WTC11 (cell line): ENCODE measurements at regions not wholly inside any gene's neighbourhood (a gene's known extent, or its start where the extent isn't known, plus 50 kb on each side); places are given as distances from the start of the nearest gene placed in this dataset.
"Not testable (repeated sequence)": the region's sequence is repeated elsewhere in the genome, so short reads cannot be mapped to it uniquely, and the experiment has no call there.

Source experiments
- ATAC-seq: fragments of 200-7000 bp; cut with Tn5 transposase; 2 replicates; pipeline ENCODE4 v1.10.0; 2021; ENCODE audit warnings: mild to moderate bottlenecking, moderate library complexity
- CTCF ChIA-PET: fragments of 300-600 bp; sonication (Branson Sonifier 250); formaldehyde crosslinking; loops from one replicate; lab custom pipeline; 2021; ENCODE audit warnings: antibody characterized with exemption; lab: Charles Lee
- POLR2A ChIA-PET: fragments of 350-600 bp; sonication (Branson Sonifier 250); formaldehyde crosslinking; loops from one replicate; lab custom pipeline; 2021; ENCODE audit warnings: antibody characterized with exemption; lab: Charles Lee
- DNase-seq: peaks from one replicate; pipeline ENCODE4 v3.0.0; 2021; ENCODE audit warnings: low spot score
- H3K27ac Mint-ChIP-seq: 2 replicates; pipeline ENCODE4 v1.8.0; 2021; ENCODE audit warnings: mixed read lengths
- H3K27me3 Mint-ChIP-seq: 2 replicates; pipeline ENCODE4 v1.8.0; 2021; ENCODE audit warnings: low read depth, mild to moderate bottlenecking, moderate library complexity, mixed read lengths
- H3K36me3 Mint-ChIP-seq: 2 replicates; pipeline ENCODE4 v1.8.0; 2021; ENCODE audit warnings: mixed read lengths
- H3K4me1 Mint-ChIP-seq: 2 replicates; pipeline ENCODE4 v1.8.0; 2022; ENCODE audit warnings: mixed read lengths
- H3K4me3 Mint-ChIP-seq: 2 replicates; pipeline ENCODE4 v1.8.0; 2021; ENCODE audit warnings: mild to moderate bottlenecking, moderate library complexity, mixed read lengths
- H3K9me3 Mint-ChIP-seq: 2 replicates; pipeline ENCODE4 v1.8.0; 2021; ENCODE audit warnings: mixed read lengths
- CDX4 ChIP-seq: fragments of 250-450 bp; sonication (Bioruptor Pico); IDR thresholded peaks from 2 replicates; pipeline ENCODE4 v1.9.0; 2021; ENCODE audit warnings: moderate library complexity, mild to moderate bottlenecking, inconsistent platforms, borderline replicate concordance
- CREB1 ChIP-seq: sonication (generic); formaldehyde crosslinking; IDR thresholded peaks from 2 replicates; pipeline ENCODE4 v1.8.0; 2023; ENCODE audit warnings: mild to moderate bottlenecking, missing genetic modification reagents
- CTCF ChIP-seq: fragments of 200-600 bp; IDR thresholded peaks from 2 replicates; pipeline ENCODE4 v1.8.0; 2022; ENCODE audit warnings: antibody characterized with exemption
- ELF4 ChIP-seq: sonication (generic); formaldehyde crosslinking; IDR thresholded peaks from 2 replicates; pipeline ENCODE4 v1.8.1; 2022; ENCODE audit warnings: low read depth, mild to moderate bottlenecking, moderate library complexity, missing genetic modification reagents
- FOXJ3 ChIP-seq: sonication (generic); formaldehyde crosslinking; IDR thresholded peaks from 2 replicates; pipeline ENCODE4 v1.9.0; 2021; ENCODE audit warnings: missing genetic modification reagents, mild to moderate bottlenecking, borderline replicate concordance
- GTF2I ChIP-seq: fragments of 250-450 bp; sonication (Bioruptor Pico); conservative IDR thresholded peaks from 2 replicates; pipeline ENCODE4 v1.4.0; 2021; ENCODE audit warnings: mild to moderate bottlenecking
- IRF1 ChIP-seq: sonication (generic); formaldehyde crosslinking; IDR thresholded peaks from 2 replicates; pipeline ENCODE4 v1.8.0; 2023; ENCODE audit warnings: missing genetic modification reagents
- IRF2 ChIP-seq: sonication (generic); formaldehyde crosslinking; IDR thresholded peaks from 2 replicates; pipeline ENCODE4 v1.8.0; 2022; ENCODE audit warnings: low read depth, missing genetic modification reagents, borderline replicate concordance
- JAZF1 ChIP-seq: fragments of 250-450 bp; sonication (Bioruptor Pico); IDR thresholded peaks from 2 replicates; pipeline ENCODE4 v1.9.0; 2021; ENCODE audit warnings: moderate library complexity, mild to moderate bottlenecking, inconsistent platforms
- KAT7 ChIP-seq: sonication (generic); formaldehyde crosslinking; IDR thresholded peaks from 2 replicates; pipeline ENCODE4 v1.8.1; 2023; ENCODE audit warnings: missing genetic modification reagents, mild to moderate bottlenecking, borderline replicate concordance
- NR1H2 ChIP-seq: sonication (generic); formaldehyde crosslinking; IDR thresholded peaks from 2 replicates; pipeline ENCODE4 v1.9.0; 2021; ENCODE audit warnings: mild to moderate bottlenecking, moderate library complexity, missing genetic modification reagents
- RORB ChIP-seq: fragments of 250-450 bp; sonication (Bioruptor Pico); IDR thresholded peaks from 2 replicates; pipeline ENCODE4 v1.9.0; 2021; ENCODE audit warnings: mild to moderate bottlenecking
- ZMAT4 ChIP-seq: fragments of 250-450 bp; sonication (Bioruptor Pico); IDR thresholded peaks from 2 replicates; pipeline ENCODE4 v1.9.0; 2021; ENCODE audit warnings: mild to moderate bottlenecking
- TF ChIP-seq, protein P1 (sequence below): sonication (generic); formaldehyde crosslinking; IDR thresholded peaks from 2 replicates; pipeline ENCODE4 v1.8.0; 2022; ENCODE audit warnings: mild to moderate bottlenecking, missing genetic modification reagents
- TF ChIP-seq, protein P2 (sequence below): sonication (generic); formaldehyde crosslinking; IDR thresholded peaks from 2 replicates; pipeline ENCODE4 v1.8.1; 2022; ENCODE audit warnings: low read depth, missing genetic modification reagents, borderline replicate concordance

- TF ChIP-seq RORB (CRISPR knock-in tag) (no peak), CDX4 (CRISPR knock-in tag) (no peak)
Observed at GRCh38 chr6:140341272-140341671, 966.8 kb upstream of the CITED2 start (continued).

- H3K36me3 Mint-ChIP-seq, result peaks cover 28% of the 10 kb centered on the region
- ATAC-seq, result no peak
- H3K27me3 Mint-ChIP-seq, result no peaks in the 10 kb centered on the region; the same call in 1 of the 2 replicates
- DNase-seq, result no peak
- ChIA-PET POLR2A (no interaction called here), CTCF (no interaction called here)
- H3K9me3 Mint-ChIP-seq, result peaks cover 54% of the 10 kb centered on the region
- 0 out of 2 replicates have a peak, but pooled peaks cover 3% of the 10 kb centered on the region for H3K4me1 Mint-ChIP-seq
- no peak overlapping the region for H3K4me3 Mint-ChIP-seq
- no peak overlapping the region for H3K27ac Mint-ChIP-seq
- TF ChIP-seq CREB1 (CRISPR knock-in tag), result no peak
- no peak for TF ChIP-seq CTCF
- no peak for TF ChIP-seq IRF1 (CRISPR knock-in tag)
- TF ChIP-seq GTF2I, result no peak
- TF ChIP-seq JAZF1, result no peak
- no peak for TF ChIP-seq ZMAT4
- TF ChIP-seq KAT7 (CRISPR knock-in tag), result no peak
- TF ChIP-seq IRF2, result no peak
Observed at GRCh38 chr6:140340795-140341194, 966.3 kb upstream of the CITED2 start.

DNA sequence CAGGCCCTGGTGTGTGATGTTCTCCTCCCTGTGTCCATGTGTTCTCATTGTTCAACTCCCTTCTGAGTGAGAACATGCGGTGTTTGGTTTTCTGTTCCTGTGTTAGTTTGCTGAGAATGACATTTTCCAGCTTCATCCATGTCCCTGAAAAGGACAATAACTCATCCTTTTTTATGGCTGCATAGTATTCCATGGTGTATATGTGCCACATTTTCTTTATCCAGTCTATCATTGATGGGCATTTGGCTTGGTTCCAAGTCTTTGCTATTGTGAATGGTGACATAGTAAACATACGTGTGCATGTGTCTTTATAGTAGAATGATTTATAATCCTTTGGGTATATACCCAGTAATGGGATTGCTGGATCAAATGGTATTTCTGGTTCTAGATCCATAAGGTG is 964.6 kb upstream of the CITED2 start:
- Mint-ChIP-seq H3K36me3 (peaks cover 38% of the 10 kb centered on the region), H3K9me3 (peaks cover 70% of the 10 kb centered on the region)
- H3K27me3 Mint-ChIP-seq, CTCF ChIA-PET, POLR2A ChIA-PET, H3K27ac Mint-ChIP-seq, H3K4me1 Mint-ChIP-seq, DNase-seq, H3K4me3 Mint-ChIP-seq, ATAC-seq: not testable (repeated sequence)

- Mint-ChIP-seq H3K4me3 (no peak overlapping the region), H3K27me3 (no peaks in the 10 kb centered on the region), H3K9me3 (peaks cover 27% of the 10 kb centered on the region), H3K27ac (no peak overlapping the region), H3K36me3 (peaks cover 14% of the 10 kb centered on the region), H3K4me1 (peaks cover 18% of the 10 kb centered on the region)
- no peak for DNase-seq
- ChIA-PET CTCF (no interaction called here), POLR2A (no interaction called here)
- no peak for ATAC-seq
- TF ChIP-seq, protein P1, sequence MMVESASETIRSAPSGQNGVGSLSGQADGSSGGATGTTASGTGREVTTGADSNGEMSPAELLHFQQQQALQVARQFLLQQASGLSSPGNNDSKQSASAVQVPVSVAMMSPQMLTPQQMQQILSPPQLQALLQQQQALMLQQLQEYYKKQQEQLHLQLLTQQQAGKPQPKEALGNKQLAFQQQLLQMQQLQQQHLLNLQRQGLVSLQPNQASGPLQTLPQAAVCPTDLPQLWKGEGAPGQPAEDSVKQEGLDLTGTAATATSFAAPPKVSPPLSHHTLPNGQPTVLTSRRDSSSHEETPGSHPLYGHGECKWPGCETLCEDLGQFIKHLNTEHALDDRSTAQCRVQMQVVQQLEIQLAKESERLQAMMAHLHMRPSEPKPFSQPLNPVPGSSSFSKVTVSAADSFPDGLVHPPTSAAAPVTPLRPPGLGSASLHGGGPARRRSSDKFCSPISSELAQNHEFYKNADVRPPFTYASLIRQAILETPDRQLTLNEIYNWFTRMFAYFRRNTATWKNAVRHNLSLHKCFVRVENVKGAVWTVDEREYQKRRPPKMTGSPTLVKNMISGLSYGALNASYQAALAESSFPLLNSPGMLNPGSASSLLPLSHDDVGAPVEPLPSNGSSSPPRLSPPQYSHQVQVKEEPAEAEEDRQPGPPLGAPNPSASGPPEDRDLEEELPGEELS (CRISPR knock-in tag), result no peak
- TF ChIP-seq FOXJ3 (CRISPR knock-in tag) (no peak), NR1H2 (no peak), ELF4 (CRISPR knock-in tag) (no peak)
- TF ChIP-seq, protein P2, sequence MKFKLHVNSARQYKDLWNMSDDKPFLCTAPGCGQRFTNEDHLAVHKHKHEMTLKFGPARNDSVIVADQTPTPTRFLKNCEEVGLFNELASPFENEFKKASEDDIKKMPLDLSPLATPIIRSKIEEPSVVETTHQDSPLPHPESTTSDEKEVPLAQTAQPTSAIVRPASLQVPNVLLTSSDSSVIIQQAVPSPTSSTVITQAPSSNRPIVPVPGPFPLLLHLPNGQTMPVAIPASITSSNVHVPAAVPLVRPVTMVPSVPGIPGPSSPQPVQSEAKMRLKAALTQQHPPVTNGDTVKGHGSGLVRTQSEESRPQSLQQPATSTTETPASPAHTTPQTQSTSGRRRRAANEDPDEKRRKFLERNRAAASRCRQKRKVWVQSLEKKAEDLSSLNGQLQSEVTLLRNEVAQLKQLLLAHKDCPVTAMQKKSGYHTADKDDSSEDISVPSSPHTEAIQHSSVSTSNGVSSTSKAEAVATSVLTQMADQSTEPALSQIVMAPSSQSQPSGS (CRISPR knock-in tag), result no peak
Observed at GRCh38 chr6:140321891-140322290, 947.4 kb upstream of the CITED2 start.
